Motor neuron (in vitro differentiated cells): ENCODE measurements at regions not wholly inside any gene's neighbourhood (a gene's known extent, or its start where the extent isn't known, plus 50 kb on each side); places are given as distances from the start of the nearest gene placed in this dataset.

ENCODE experiments used
- ATAC-seq, 8 experiments: fragments of 200-7000 bp; cut with Tn5 transposase; replicated peaks in 6 of 8; 2 replicates each; pipeline ENCODE4 v1.8.0; 2021; ENCODE audit warnings: mild to moderate bottlenecking in 8 of 8, moderate library complexity in 8 of 8
- H3K27ac ChIP-seq, 2 donors: fragments of 250-450 bp; sonication (Bioruptor Pico); 2 replicates each; pipeline ENCODE4 v1.9.0; 2021; ENCODE audit warnings: antibody characterized with exemption in 2 of 2, mild to moderate bottlenecking in 2 of 2, moderate library complexity in 1 of 2
- H3K4me1 ChIP-seq, 2 donors: fragments of 250-450 bp; sonication (Bioruptor Pico); replicated peaks in 1 of 2; 2 replicates each; pipeline ENCODE4 v1.6.1; 2021; ENCODE audit warnings: antibody characterized with exemption in 2 of 2, mild to moderate bottlenecking in 2 of 2, moderate library complexity in 1 of 2
- H3K4me3 ChIP-seq, 5 donors: fragments of 250-450 bp; sonication (Bioruptor Pico); 2 replicates each; pipeline ENCODE4 v1.9.0; 2021; ENCODE audit warnings: antibody characterized with exemption in 5 of 5, mild to moderate bottlenecking in 5 of 5, moderate library complexity in 4 of 5
- WGBS, 10 experiments: fragments of 450-650 bp; shearing (Covaris generic); methylation state at CpG; one replicate each; pipeline ENCODE4 v1.0.0; 2022; 5-methylcytosine and 5-hydroxymethylcytosine counted together
- in situ Hi-C, 9 experiments: fragments of 400-800 bp; cut with MboI; loops; one replicate each; pipeline ENCODE4 v1.15.0; 2021; ENCODE audit warnings: low sequenced_read_pairs in 9 of 9, low pct_unique_long_range_greater_than_20kb in 2 of 9; ENCODE audit not compliant: unreplicated experiment in 9 of 9

DNA sequence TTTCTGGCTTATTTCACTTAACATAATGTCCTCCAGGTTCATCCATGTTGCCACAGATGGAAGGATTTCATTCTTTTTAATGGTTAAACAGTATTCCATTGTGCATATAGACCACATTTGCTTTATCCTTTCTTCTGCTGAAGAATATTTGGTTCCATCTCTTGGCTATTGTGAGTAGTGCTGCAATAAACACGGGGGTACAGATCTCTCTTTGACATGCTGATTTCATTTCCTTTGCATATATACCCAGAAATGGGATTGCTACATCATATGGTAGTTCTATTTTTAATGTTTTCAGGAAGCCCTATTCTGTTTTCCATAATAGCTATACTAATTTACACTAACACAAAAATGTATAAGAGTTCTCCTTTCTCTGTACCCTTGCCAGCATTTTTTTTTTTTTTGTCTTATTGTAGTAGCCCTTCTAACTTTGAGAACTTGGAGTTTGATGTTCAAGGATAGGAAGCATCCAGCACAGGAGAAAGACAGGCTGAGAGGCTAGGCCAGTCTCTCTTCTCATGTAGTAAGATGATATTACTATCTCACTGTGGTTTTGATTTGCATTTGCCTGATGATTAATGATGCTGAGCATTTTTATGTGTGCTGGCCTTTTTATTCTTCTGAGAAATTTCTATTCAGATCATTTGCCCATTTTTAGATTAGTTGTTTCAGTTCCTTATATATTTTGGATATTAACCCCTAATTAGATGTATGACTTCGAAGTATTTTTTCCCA lies 592.2 kb upstream of the ZNF608 start:
- Histone ChIP-seq H3K27ac (no peak overlapping the region), H3K4me3 (no peak overlapping the region), H3K4me1 (peaks cover 13 to 17% of the 10 kb centered on the region in 2 donors)
- in situ Hi-C loops: no loop called here
- ATAC-seq: peak in 3 of 8 experiments; percentile 50 to 93 (median 63)
- WGBS, 10 experiments: 44 to 100% (median 79%) methylated on average over 2 of the region's 2 CpGs

DNA sequence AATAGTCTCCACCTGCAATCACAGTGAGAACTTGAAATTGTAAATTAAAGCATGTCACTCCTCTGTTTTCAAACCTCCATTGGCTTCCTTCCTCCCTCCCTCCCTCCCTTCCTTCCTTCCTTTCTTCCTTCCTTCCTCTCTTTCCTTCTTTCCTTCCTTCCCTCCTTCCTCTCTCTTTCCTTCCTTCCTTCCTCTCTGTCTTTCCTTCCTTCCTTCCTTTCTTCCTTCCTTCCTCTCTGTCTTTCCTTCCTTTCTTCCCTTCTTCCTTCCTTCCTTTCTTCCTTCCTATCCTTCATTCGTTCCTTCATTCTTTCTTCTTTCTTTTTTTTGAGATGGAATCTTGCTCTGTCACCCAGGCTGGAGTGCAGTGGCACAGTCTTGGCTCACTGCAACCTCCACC lies 595.0 kb upstream of the ZNF608 start:
- Histone ChIP-seq H3K27ac (no peak overlapping the region), H3K4me3 (no peak overlapping the region), H3K4me1 (peaks cover 17 to 23% of the 10 kb centered on the region in 2 donors)
- in situ Hi-C loops: no loop called here
- 54 to 100% (median 94%) methylated on average over 1 of the region's 1 CpG; no CpG with 5 or more reads in 3 of the 10 experiments for WGBS, 10 experiments
- ATAC-seq: no peak

DNA sequence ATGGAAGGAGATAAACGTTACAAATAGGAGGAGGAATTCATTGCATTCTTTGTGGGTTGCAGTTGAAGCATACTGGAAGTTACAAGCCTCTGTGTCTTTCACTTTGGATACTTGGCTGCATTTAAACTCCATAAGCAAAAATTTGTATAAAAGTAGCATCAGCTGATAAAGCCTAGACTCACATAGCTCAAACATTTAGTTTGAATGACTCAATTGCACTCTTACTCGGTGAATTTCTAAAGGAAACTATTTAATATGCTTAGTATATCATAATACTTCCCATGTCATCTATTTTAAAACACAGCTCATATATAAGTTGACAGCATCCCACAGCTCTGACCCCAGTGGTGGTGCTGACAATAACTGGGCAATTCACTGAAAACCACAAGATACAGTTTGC lies 596.6 kb upstream of the ZNF608 start:
- in situ Hi-C loops: no loop called here
- H3K4me1 ChIP-seq: peaks cover 19 to 28% of the 10 kb centered on the region in 2 donors
- WGBS, 10 experiments: 0 to 100% (median 41%) methylated on average over 1 to 2 of the region's 2 CpGs; no CpG with 5 or more reads in 2 of the 10 experiments
- no peak overlapping the region for H3K27ac ChIP-seq
- ATAC-seq: no peak
- no peak overlapping the region for H3K4me3 ChIP-seq

DNA sequence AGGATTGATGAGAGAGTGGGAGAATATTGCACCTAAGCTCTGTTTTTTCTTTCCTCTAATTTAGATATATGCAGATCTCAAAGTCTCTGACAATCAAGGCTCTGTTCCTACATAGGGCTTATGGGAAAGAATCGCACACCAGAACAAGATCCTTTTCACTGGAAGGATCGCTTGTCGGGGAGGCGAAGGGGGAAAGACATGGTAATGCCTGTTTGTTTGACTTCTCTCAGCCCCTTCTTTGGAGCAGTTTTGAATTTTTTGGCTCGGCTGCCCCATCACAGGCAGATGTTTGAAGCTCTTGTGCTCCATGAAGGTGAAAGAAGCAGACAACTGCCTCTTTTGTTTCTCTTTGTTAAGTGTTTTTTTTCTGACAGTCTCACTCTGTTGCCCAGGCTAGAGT lies 599.9 kb upstream of the ZNF608 start:
- in situ Hi-C loops: no loop called here
- no peak for ATAC-seq
- no peak overlapping the region for H3K4me3 ChIP-seq
- no peak overlapping the region for H3K27ac ChIP-seq
- H3K4me1 ChIP-seq: peaks cover 35 to 41% of the 10 kb centered on the region in 2 donors
- WGBS, 10 experiments: 38 to 100% (median 84%) methylated on average over 1 to 5 of the region's 5 CpGs; no CpG with 5 or more reads in 1 of the 10 experiments

DNA sequence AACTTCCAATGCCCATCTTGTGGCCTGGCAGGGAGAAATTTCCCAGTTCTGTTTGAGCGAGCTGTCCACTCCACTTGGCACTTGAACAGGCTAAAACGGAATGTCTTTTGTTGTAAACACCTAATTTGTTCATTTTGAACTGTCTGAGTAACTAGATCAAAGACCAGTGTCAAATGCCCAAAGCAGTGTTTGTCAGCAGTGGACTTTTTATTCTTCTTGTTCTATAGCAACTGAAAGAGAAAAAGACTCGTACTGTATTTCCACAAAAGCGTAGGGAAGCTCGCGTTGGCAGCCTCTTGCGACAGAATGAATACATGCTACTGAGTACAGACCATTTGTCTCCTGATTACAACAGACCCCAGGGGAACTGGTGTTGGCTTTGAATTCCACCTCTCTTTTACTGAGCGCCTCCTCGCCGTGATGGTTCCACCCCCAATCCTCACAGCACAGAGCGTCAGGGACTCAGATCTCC lies 601.8 kb upstream of the ZNF608 start:
- 0 to 100% (median 8%) methylated on average over 1 to 10 of the region's 11 CpGs; no CpG with 5 or more reads in 1 of the 10 experiments for WGBS, 10 experiments
- ATAC-seq: peak in 5 of 8 experiments; percentile 88 to 95 (median 94)

DNA sequence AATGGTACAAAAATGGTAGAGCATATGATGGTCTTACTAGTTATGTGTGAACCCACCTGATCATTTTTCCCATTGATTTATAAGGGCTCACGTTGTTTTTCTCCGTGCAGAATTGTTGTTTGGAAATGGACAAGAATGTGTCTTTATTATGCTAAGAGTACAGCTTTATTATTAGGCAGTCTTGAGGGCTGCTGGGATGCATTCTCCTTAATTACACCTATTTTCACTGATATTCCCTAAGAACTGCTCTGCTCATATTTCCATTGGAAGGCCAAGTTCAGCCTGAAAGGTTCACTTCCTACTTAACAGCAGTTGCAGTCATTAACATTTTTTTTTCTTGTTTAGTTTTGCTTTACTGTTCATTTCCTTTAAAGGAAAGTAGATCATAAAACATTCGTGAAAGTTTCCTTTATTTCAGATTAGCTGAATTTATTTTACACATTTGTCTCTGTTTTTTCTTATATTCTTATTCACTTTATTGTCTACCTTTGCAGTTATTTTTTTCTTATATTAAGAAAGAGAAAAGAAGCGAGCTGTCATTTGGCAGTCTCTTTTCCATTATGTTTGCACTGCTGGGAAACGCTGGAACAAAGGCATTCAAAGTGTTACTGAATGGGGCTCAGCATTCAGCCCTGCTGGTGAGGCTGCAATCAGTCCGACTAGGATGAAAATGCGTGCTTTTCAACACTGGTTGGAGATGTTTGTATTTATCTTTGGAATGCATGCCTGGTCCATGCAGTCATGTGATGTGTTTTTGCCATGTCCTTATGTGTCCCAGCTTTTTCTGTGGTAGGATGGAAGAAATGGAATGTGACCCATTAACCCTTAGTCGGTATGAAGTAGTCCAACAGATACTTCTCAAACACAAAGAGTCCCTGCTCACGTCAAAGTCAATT lies 602.7 kb upstream of the ZNF608 start:
- Histone ChIP-seq H3K4me1 (peaks cover 35 to 41% of the 10 kb centered on the region in 2 donors), H3K27ac (peak overlapping the region; percentile 79), H3K4me3 (peak overlapping the region in 2 of 5 donors; percentile 10 to 12)
- peak in 7 of 8 experiments; percentile 58 to 75 (median 67) for ATAC-seq
- in situ Hi-C loops: no loop called here
- WGBS, 10 experiments: 0 to 60% (median 9%) methylated on average over 4 to 8 of the region's 9 CpGs

More for the DNA sequence above, 601.8 kb upstream of the ZNF608 start:
- in situ Hi-C loops: no loop called here
- H3K4me3 ChIP-seq: peak overlapping the region in 3 of 5 donors; percentile 3 to 15 (median 10)
- H3K4me1 ChIP-seq: peaks cover 35 to 41% of the 10 kb centered on the region in 2 donors
- H3K27ac ChIP-seq: peak overlapping the region; percentile 79

DNA sequence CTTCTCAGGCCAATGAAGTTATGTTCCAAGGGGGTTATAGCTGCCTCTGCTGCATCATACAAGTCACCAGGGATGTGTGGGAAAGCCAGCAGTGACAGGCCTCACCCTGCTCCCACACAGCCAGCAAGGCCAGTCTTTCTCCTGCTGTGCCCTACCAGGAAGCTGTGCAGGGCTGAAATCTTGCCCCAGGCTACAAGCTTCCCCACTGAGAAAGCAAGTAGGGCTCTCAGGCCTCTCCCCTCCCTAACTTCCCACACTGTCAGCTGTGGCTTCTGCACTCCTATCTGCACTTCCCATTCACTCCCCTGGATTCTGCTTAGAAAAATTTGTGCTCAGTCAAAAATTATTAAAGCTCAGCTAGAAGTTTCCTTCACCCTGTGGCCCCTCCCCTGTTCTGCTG lies 611.2 kb upstream of the ZNF608 start:
- ATAC-seq: peak in 3 of 8 experiments; percentile 30 to 73 (median 56)
- Histone ChIP-seq H3K27ac (no peak overlapping the region), H3K4me1 (no peaks in the 10 kb centered on the region), H3K4me3 (no peak overlapping the region)
- in situ Hi-C loops: no loop called here

DNA sequence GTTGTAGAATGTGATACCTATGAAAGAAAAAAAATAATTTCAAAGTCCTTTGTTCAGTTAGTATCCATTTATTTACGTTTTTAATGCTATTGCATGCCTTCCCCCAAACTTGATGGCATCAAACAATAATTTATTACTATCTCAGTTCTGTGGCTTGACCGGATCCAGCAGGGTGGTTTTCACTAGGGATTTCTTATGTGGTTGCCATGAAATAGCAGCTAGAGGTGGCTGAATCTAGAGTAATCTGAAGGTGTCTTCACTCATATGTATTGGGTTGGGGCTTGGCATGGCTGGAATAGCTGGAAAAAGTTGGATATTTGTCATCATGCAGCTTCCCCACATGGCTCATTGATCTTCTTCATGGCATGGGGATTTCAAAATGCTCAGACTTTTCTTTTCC lies 619.3 kb upstream of the ZNF608 start:
- WGBS, 10 experiments: 0 to 100% (median 75%) methylated on average over 1 to 2 of the region's 2 CpGs; no CpG with 5 or more reads in 1 of the 10 experiments
- Histone ChIP-seq H3K4me3 (no peak overlapping the region), H3K27ac (no peak overlapping the region), H3K4me1 (peaks cover 18 to 27% of the 10 kb centered on the region in 2 donors)
- in situ Hi-C loops: no loop called here
- peak in 3 of 8 experiments; percentile 30 to 57 (median 51) for ATAC-seq

DNA sequence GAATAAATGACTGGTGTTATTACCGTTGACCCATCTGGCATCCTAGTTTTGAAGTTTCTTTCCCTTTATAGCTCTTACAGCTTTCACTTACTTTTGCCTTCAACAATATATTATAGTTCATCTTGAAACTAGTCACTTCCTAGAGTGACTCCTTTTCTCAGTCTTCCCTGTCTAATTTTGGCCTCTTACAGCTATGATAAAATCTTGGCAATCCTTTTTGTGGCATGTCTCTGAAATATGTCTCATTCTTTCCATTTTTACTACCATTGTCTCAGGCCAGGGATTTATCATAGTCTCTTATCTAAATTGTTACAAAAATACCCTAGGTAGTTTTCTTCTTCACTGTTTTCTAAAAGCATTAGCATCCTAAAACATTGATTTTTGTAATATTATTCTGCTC lies 621.3 kb upstream of the ZNF608 start:
- no peak for ATAC-seq
- WGBS, 10 experiments: 11 to 100% (median 79%) methylated on average over 1 of the region's 1 CpG; no CpG with 5 or more reads in 2 of the 10 experiments
- Histone ChIP-seq H3K27ac (no peak overlapping the region), H3K4me1 (peaks cover 30 to 45% of the 10 kb centered on the region in 2 donors), H3K4me3 (no peak overlapping the region)
- in situ Hi-C loops: no loop called here

DNA sequence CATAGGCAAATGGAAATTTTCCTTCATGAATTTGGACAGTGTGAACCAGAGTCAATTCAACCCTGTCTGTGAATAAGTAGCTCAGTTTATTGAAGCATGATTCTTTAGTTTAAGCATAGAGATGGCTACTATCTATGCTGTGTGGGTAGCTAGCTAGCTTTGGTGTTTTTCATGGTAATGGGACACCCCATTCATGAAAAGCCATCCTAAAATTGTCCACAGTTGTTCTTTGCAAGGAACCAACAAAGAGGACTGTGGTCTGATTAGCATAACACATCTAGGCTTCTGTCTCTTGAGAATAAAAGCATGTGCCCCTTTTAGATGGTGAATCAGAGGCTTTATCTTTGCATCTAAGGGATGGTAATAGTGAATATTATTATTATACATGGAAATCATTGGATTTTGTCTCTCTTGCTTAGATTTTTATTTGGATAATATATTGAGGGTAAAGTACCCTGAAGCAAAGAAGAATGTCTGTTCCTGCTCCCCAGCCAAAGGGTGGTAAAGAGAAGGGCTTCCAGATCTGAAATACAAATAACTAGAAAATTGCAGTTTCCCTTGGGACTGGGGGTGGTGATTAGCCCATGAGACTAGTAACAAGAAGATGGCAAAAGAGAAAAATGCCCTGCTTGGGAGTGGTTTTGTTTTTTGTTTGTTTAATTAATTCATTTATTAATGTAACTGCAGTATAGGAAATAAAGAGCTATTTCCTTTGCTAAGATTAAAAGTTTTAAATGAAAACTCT lies 624.2 kb upstream of the ZNF608 start:
- in situ Hi-C loops: no loop called here
- peak in 5 of 8 experiments; percentile 13 to 69 (median 54) for ATAC-seq

DNA sequence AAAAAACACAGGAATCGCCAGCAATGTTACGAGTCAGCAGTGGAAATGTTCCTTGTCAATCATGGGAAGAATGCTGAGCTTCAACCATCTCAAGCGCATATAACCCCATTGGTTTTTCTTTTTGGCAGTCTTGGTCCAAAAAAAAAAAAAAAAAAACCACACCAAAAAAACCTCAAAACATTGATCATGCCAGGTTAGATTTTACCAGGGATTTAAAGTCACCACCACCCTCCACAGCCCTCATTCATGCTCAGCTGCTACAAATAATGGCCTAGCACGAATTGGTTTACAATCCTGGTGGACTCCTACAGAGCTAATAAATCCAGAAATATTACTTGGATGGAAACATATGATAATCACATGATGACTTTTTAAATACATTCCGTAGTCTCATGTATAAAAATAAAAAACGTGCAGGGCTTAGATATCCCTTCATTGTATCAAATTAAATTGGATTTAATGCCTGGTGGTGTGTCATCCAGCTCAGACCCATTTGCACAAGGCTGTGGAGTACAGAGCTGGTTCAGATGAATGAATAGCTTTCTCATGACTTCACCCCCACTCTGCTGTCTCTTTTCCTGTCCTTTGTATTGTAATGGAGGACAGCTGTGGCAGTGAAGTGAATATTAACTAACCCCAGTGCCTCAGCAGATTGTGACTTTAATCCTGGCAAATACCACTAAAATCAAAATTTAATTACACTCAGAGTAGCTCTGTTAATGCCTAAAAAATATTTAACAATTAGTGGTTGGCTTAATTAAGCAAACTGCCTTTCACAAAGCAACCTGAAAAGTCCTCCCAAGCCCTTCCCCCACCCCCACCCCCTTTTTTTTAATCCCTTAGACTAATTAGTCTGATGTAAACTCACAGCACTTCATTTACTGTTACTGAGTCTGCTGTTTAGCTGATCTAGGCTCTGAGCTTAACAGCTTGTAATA lies 626.5 kb upstream of the ZNF608 start:
- H3K4me1 ChIP-seq: peaks cover 62 to 79% of the 10 kb centered on the region in 2 donors
- ATAC-seq: peak; percentile 45 to 99 (median 96)

More for the DNA sequence above, 624.2 kb upstream of the ZNF608 start:
- no peak overlapping the region for H3K4me3 ChIP-seq
- H3K27ac ChIP-seq: peak overlapping the region; percentile 2 to 7
- peaks cover 54 to 70% of the 10 kb centered on the region in 2 donors for H3K4me1 ChIP-seq

DNA sequence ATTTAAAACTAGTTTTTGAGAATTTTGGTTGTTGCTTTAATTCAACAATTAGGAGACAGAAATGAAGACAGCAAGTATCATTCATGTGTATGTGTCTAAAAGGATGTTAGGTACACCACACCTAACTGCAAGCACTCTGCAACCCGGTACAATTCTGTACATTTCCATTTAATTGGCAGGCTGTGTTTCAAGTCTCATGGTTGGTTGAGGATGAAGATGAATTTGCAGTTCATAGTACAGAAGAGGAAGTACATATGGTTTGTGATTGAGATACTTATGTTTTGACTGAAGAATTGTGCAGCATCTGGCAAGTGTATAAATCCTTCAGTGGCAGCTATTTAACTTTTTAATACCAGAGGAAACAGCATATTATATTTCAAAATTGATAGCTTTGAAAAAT lies 628.7 kb upstream of the ZNF608 start:
- in situ Hi-C loops: no loop called here
- no peak for ATAC-seq
- Histone ChIP-seq H3K27ac (no peak overlapping the region), H3K4me1 (peaks cover 56 to 67% of the 10 kb centered on the region in 2 donors), H3K4me3 (no peak overlapping the region)
- 22 to 78% (median 53%) methylated on average over 1 of the region's 1 CpG; no CpG with 5 or more reads in 4 of the 10 experiments for WGBS, 10 experiments

More for the DNA sequence above, 626.5 kb upstream of the ZNF608 start:
- in situ Hi-C loops: no loop called here
- 29 to 91% (median 48%) methylated on average over 3 to 6 of the region's 6 CpGs for whole genome bisulfite sequencing, 10 experiments
- Histone ChIP-seq H3K27ac (peak overlapping the region; percentile 14 to 63), H3K4me3 (no peak overlapping the region)
